Neural cell (in vitro differentiated cells): ENCODE measurements at regions not wholly inside any gene's neighbourhood (a gene's known extent, or its start where the extent isn't known, plus 50 kb on each side); places are given as distances from the start of the nearest gene placed in this dataset.

Experiments used
- H2AFZ ChIP-seq: fragments of 200-600, 300-800 bp; sonication (generic), shearing (Covaris generic); 2 replicates; pipeline ENCODE4 v1.6.0; 2014; ENCODE audit warnings: low read depth, mild to moderate bottlenecking, antibody characterized with exemption, low read length, moderate library complexity
- H3F3A ChIP-seq: fragments of 200-600 bp; shearing (Covaris generic); 2 replicates; pipeline ENCODE4 v1.6.1; 2016; ENCODE audit warnings: mild to moderate bottlenecking, moderate library complexity, mixed read lengths, antibody characterized with exemption, low read length; ENCODE audit not compliant: insufficient read depth, poor library complexity, severe bottlenecking
- H3K27ac ChIP-seq: fragments of 200-600, 300-800 bp; sonication (generic), shearing (Covaris generic); 2 replicates; pipeline ENCODE4 v1.5.1; 2014; ENCODE audit warnings: mild to moderate bottlenecking, low read length, moderate library complexity
- H3K27me3 ChIP-seq: fragments of 300-800, 200-600 bp; sonication (generic), shearing (Covaris generic); 2 replicates; pipeline ENCODE4 v1.6.0; 2014; ENCODE audit warnings: mild to moderate bottlenecking, low read depth, low read length, moderate library complexity; ENCODE audit not compliant: insufficient read depth
- H3K36me3 ChIP-seq: fragments of 300-800, 200-600 bp; sonication (generic), shearing (Covaris generic); 2 replicates; pipeline ENCODE4 v1.5.1; 2014; ENCODE audit warnings: mild to moderate bottlenecking, antibody characterized with exemption, low read length, moderate library complexity; ENCODE audit not compliant: insufficient read depth
- H3K4me2 ChIP-seq: fragments of 300-800, 200-600 bp; sonication (generic), shearing (Covaris generic); 2 replicates; pipeline ENCODE4 v1.6.0; 2014; ENCODE audit warnings: mild to moderate bottlenecking, low read length
- H3K4me3 ChIP-seq: fragments of 300-800, 200-600 bp; sonication (generic), shearing (Covaris generic); 2 replicates; pipeline ENCODE4 v1.5.1; 2014; ENCODE audit warnings: mild to moderate bottlenecking, low read length, moderate library complexity
- H3K79me2 ChIP-seq: fragments of 200-600 bp; shearing (Covaris generic); replicated peaks from 2 replicates; pipeline ENCODE4 v1.6.0; 2014; ENCODE audit warnings: mild to moderate bottlenecking, low read length, moderate library complexity; ENCODE audit not compliant: insufficient read depth
- H3K9ac ChIP-seq: fragments of 300-800, 200-600 bp; sonication (generic), shearing (Covaris generic); 2 replicates; pipeline ENCODE4 v1.6.1; 2016; ENCODE audit warnings: mild to moderate bottlenecking, low read length, mixed read lengths
- H3K9me2 ChIP-seq: fragments of 200-600 bp; shearing (Covaris generic); 2 replicates; pipeline ENCODE4 v1.6.1; 2016; ENCODE audit warnings: mild to moderate bottlenecking, low read length, mixed read lengths; ENCODE audit not compliant: insufficient read depth
- H3K9me3 ChIP-seq: fragments of 200-600, 300-800 bp; sonication (generic), shearing (Covaris generic); 2 replicates; pipeline ENCODE4 v1.6.1; 2016; ENCODE audit warnings: mild to moderate bottlenecking, mixed run types, low read length, moderate library complexity, mixed read lengths
- H4K20me1 ChIP-seq: fragments of 200-600 bp; shearing (Covaris generic); 2 replicates; pipeline ENCODE4 v1.6.1; 2016; ENCODE audit warnings: mild to moderate bottlenecking, mixed run types; ENCODE audit not compliant: insufficient read depth
- CTCF ChIP-seq: fragments of 450-650 bp; IDR thresholded peaks from 2 replicates; pipeline ENCODE4 v1.5.1; 2014; ENCODE audit warnings: antibody characterized with exemption, mild to moderate bottlenecking, moderate library complexity; ENCODE audit not compliant: poor library complexity, severe bottlenecking
- EP300 ChIP-seq: fragments of 450-650 bp; conservative IDR thresholded peaks from 2 replicates; pipeline ENCODE4 v1.6.1; 2014; ENCODE audit warnings: antibody characterized with exemption, mild to moderate bottlenecking, moderate library complexity; ENCODE audit not compliant: poor library complexity, severe bottlenecking
- EZH2 ChIP-seq: fragments of 200-600, 300-800 bp; shearing (Covaris generic), sonication (generic); IDR thresholded peaks from 2 replicates; pipeline ENCODE4 v1.6.1; 2014; ENCODE audit warnings: antibody characterized with exemption, low read length, borderline replicate concordance, mild to moderate bottlenecking; ENCODE audit not compliant: insufficient read depth, poor library complexity, severe bottlenecking
- MXI1 ChIP-seq: fragments of 450-650 bp; conservative IDR thresholded peaks from 2 replicates; pipeline ENCODE4 v1.6.1; 2014; ENCODE audit warnings: antibody characterized with exemption, mild to moderate bottlenecking; ENCODE audit not compliant: poor library complexity, severe bottlenecking
- POLR2AphosphoS5 ChIP-seq: IDR thresholded peaks from 2 replicates; pipeline ENCODE4 v1.6.1; 2012
- RAD21 ChIP-seq: fragments of 450-650 bp; conservative IDR thresholded peaks from 2 replicates; pipeline ENCODE4 v1.6.1; 2014; ENCODE audit warnings: antibody characterized with exemption, mild to moderate bottlenecking, moderate library complexity
- REST ChIP-seq: IDR thresholded peaks from 2 replicates; pipeline ENCODE4 v1.6.1; 2012; ENCODE audit warnings: borderline replicate concordance
- SMC3 ChIP-seq: fragments of 450-650 bp; conservative IDR thresholded peaks from 2 replicates; pipeline ENCODE4 v1.6.1; 2014; ENCODE audit warnings: antibody characterized with exemption, mild to moderate bottlenecking, moderate library complexity; ENCODE audit not compliant: poor library complexity
- TAF1 ChIP-seq: IDR thresholded peaks from 2 replicates; pipeline ENCODE4 v1.6.1; 2012; ENCODE audit warnings: low read depth

- TF ChIP-seq REST, result no peak
- Histone ChIP-seq H3K9me3 (no peaks in the 10 kb centered on the region), H3K27me3 (no peaks in the 10 kb centered on the region), H2AFZ (no peak overlapping the region), H3F3A (no peaks in the 10 kb centered on the region), H3K4me3 (no peak overlapping the region), H3K4me2 (no peak overlapping the region), H3K9ac (no peak overlapping the region), H3K9me2 (no peaks in the 10 kb centered on the region), H4K20me1 (no peaks in the 10 kb centered on the region), H3K27ac (no peak overlapping the region), H3K79me2 (no peaks in the 10 kb centered on the region), H3K36me3 (no peaks in the 10 kb centered on the region)
Measured at GRCh38 chr12:78269620-78270019, 438.9 kb downstream of the NAV3 start.

DNA sequence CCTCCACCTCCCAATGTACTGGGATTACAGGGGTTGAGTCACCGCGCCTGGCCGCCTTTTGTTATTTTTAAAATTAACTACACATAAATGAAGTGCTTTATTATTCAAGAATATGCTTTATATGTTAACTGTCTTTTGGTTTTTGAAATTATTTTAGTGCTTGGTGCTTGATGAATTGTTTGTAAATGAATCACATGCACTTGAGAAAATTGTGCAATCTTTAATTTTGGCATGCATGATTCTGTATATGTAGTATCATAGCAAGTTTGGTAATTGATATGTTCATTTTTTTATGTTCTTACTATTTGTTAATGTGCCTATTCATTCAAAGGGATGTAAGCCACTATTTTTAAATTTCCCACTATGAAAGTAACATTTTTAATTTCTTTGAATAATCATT lies 440.9 kb downstream of the NAV3 start:
- Histone ChIP-seq H4K20me1 (no peaks in the 10 kb centered on the region), H3K4me2 (no peak overlapping the region), H3K9me2 (no peaks in the 10 kb centered on the region), H3F3A (no peaks in the 10 kb centered on the region), H3K9ac (no peak overlapping the region), H3K4me3 (no peak overlapping the region), H3K79me2 (no peaks in the 10 kb centered on the region), H3K27me3 (no peaks in the 10 kb centered on the region), H3K27ac (no peak overlapping the region), H3K36me3 (no peaks in the 10 kb centered on the region), H3K9me3 (no peaks in the 10 kb centered on the region), H2AFZ (no peak overlapping the region)
- TF ChIP-seq REST, result no peak
- TF ChIP-seq CTCF, result no peak
- TF ChIP-seq MXI1, result no peak
- TF ChIP-seq RAD21, result no peak
- no peak for TF ChIP-seq POLR2AphosphoS5
- TF ChIP-seq SMC3, result no peak
- TF ChIP-seq EP300, result no peak
- TF ChIP-seq TAF1, result no peak
- no peak for TF ChIP-seq EZH2
